Transverse colon (tissue), 3 donors: ENCODE measurements at regions not wholly inside any gene's neighbourhood (a gene's known extent, or its start where the extent isn't known, plus 50 kb on each side); places are given as distances from the start of the nearest gene placed in this dataset.

Experiments
- CTCF ChIP-seq, 5 experiments: fragments of 200-600 bp in 3 of 5; fragments of 450-650 bp in 2 of 5; sonication (generic) in 3 of 5; IDR thresholded peaks; 1 replicate in 2 of 5; 2 replicates in 3 of 5; pipeline ENCODE4 v1.5.1; 2016 to 2017; ENCODE audit warnings: antibody characterized with exemption in 5 of 5, inconsistent platforms in 3 of 5, mild to moderate bottlenecking in 2 of 5, moderate library complexity in 1 of 5
- EP300 ChIP-seq: sonication (generic); formaldehyde crosslinking; IDR thresholded peaks from one replicate; pipeline ENCODE4 v1.6.1; 2017; ENCODE audit warnings: antibody characterized with exemption, low read depth
- POLR2A ChIP-seq: fragments of 450-650 bp; IDR thresholded peaks from one replicate; pipeline ENCODE4 v1.6.1; 2016; ENCODE audit warnings: antibody characterized with exemption, mild to moderate bottlenecking, moderate library complexity

- TF ChIP-seq CTCF (IDR thresholded peaks at IDR 0.05) (no peak), POLR2A (no peak), EP300 (no peak)
Observed at GRCh38 chr11:126129727-126130671, 67.3 kb upstream of the CDON start.
